ENCODE measurements at regions not wholly inside any gene's neighbourhood (a gene's known extent, or its start where the extent isn't known, plus 50 kb on each side); places are given as distances from the start of the nearest gene placed in this dataset.
"Not testable (repeated sequence)": the region's sequence is repeated elsewhere in the genome, so short reads cannot be mapped to it uniquely, and the experiment has no call there.

DNA sequence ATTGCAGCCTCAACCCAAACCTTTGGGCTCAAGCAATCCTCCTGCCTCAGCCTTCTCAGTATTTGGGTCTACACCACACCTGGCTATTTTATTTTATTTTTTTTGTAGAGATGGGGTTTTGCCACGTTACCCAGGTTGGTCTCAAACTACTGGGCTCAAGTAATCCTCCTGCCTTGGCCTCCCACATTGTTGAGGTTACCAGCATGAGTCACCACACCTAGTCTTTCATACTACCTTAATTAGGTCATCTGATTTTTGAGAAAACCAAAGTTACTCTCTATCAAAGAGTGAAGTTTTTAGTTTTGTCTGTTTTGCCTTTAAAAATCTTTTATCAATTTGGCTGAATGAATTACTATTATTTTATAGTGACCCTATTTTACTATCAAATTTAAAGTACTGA is 335.6 kb upstream of the LRRC4C start:
- Histone ChIP-seq H3K9me3 (ENCODE audit: insufficient read depth, low read length) (no peaks in the 10 kb centered on the region), H3K4me3 (ENCODE audit: low read length) (no peak overlapping the region), H3K27ac (ENCODE audit: low read length) (no peak overlapping the region), H3K27me3 (ENCODE audit: low read depth, low read length) (no peaks in the 10 kb centered on the region), H4K20me1 (ENCODE audit: insufficient read depth, low read length) (no peaks in the 10 kb centered on the region), H3K9ac (ENCODE audit: low read length) (no peak overlapping the region), H3K79me2 (ENCODE audit: low read length) (no peaks in the 10 kb centered on the region), H2AFZ (ENCODE audit: low read depth, low read length) (no peak overlapping the region), H3K4me2 (ENCODE audit: low read length) (no peak overlapping the region), H3K4me1 (ENCODE audit: low read length) (peaks cover 6% of the 10 kb centered on the region), H3K36me3 (replicated peaks; ENCODE audit: low read depth, low read length) (no peaks in the 10 kb centered on the region)
- TF ChIP-seq EZH2phosphoT487 (IDR thresholded peaks at IDR 0.05; ENCODE audit: low read depth) (no peak), CTCF (IDR thresholded peaks at IDR 0.05; ENCODE audit: low read depth, low read length) (no peak)

- no peak for TF ChIP-seq EZH2phosphoT487 (IDR thresholded peaks at IDR 0.05; ENCODE audit: low read depth)
- TF ChIP-seq CTCF (IDR thresholded peaks at IDR 0.05; ENCODE audit: low read depth, low read length), result no peak
- no peak overlapping the region for H3K4me3 ChIP-seq (ENCODE audit: low read length)
- no peak overlapping the region for H3K4me2 ChIP-seq (ENCODE audit: low read length)
- H3K27ac ChIP-seq (ENCODE audit: low read length), result no peak overlapping the region
- no peak overlapping the region for H2AFZ ChIP-seq (ENCODE audit: low read depth, low read length)
- no peaks in the 10 kb centered on the region for H3K4me1 ChIP-seq (ENCODE audit: low read length)
- H3K36me3 ChIP-seq (replicated peaks; ENCODE audit: low read depth, low read length), result no peaks in the 10 kb centered on the region
- H4K20me1 ChIP-seq (ENCODE audit: insufficient read depth, low read length), result no peaks in the 10 kb centered on the region
- H3K27me3 ChIP-seq (ENCODE audit: low read depth, low read length), result no peaks in the 10 kb centered on the region
- H3K9me3 ChIP-seq (ENCODE audit: insufficient read depth, low read length), result no peaks in the 10 kb centered on the region
- H3K79me2 ChIP-seq (ENCODE audit: low read length), result no peaks in the 10 kb centered on the region
- no peak overlapping the region for H3K9ac ChIP-seq (ENCODE audit: low read length)
Measured at GRCh38 chr11:41799754-41800153, 340.3 kb upstream of the LRRC4C start.

DNA sequence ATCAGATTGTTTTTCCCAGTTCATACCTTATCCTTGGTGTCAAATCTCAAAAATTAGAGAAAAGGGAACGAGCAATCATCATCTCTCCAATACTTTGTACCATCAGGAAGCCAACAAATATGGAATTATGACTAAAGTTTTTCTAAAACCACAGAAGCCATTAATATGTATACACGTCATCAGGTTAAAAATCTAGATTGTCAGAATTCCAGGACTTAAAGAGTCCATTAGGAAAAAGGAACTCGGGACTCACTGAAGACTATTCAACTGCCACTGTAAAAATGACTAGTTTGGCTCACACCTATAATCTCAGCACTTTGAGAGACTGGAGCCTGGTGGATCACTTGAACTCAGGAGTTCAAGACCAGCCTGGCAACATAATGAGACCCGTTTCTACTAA is 344.4 kb upstream of the LRRC4C start:
- Histone ChIP-seq H2AFZ (ENCODE audit: low read depth, low read length) (no peak overlapping the region), H3K27ac (ENCODE audit: low read length) (no peak overlapping the region), H3K4me1 (ENCODE audit: low read length) (peaks cover 8% of the 10 kb centered on the region), H3K9me3 (ENCODE audit: insufficient read depth, low read length) (no peaks in the 10 kb centered on the region), H3K27me3 (ENCODE audit: low read depth, low read length) (no peaks in the 10 kb centered on the region), H3K4me3 (ENCODE audit: low read length) (no peak overlapping the region), H4K20me1 (ENCODE audit: insufficient read depth, low read length) (no peaks in the 10 kb centered on the region), H3K79me2 (ENCODE audit: low read length) (no peaks in the 10 kb centered on the region), H3K9ac (ENCODE audit: low read length) (no peak overlapping the region), H3K36me3 (replicated peaks; ENCODE audit: low read depth, low read length) (no peaks in the 10 kb centered on the region), H3K4me2 (ENCODE audit: low read length) (no peak overlapping the region)
- TF ChIP-seq EZH2phosphoT487 (IDR thresholded peaks at IDR 0.05; ENCODE audit: low read depth) (no peak), CTCF (IDR thresholded peaks at IDR 0.05; ENCODE audit: low read depth, low read length) (no peak)

DNA sequence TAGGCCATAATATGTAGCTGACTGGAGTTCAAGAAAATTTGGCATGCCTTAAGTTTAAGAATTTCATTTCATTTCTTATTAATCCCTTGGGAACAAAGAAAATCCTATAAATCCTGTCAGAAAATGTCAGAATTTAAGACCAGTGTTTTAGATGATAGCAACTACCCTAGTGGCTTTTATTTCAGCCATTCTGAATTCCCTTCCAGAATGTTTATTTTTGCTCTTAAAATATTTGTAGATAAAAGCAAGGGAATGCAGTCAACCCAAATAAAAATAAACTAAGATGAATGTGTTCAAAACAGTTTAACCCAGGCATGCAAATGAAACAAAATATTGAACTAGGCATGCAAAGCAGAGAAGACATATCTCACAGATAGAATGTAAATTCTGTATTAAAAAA is 356.9 kb upstream of the LRRC4C start:
- H3K9me3 ChIP-seq (ENCODE audit: insufficient read depth, low read length), result peaks cover 6% of the 10 kb centered on the region; the same call in 1 of the 2 replicates
- H3K79me2 ChIP-seq (ENCODE audit: low read length), result no peaks in the 10 kb centered on the region
- peaks cover 4% of the 10 kb centered on the region for H3K36me3 ChIP-seq (replicated peaks; ENCODE audit: low read depth, low read length)
- H4K20me1 ChIP-seq (ENCODE audit: insufficient read depth, low read length), result no peaks in the 10 kb centered on the region
- no peak overlapping the region for H3K9ac ChIP-seq (ENCODE audit: low read length)
- no peaks in the 10 kb centered on the region for H3K27me3 ChIP-seq (ENCODE audit: low read depth, low read length)
- no peak overlapping the region for H2AFZ ChIP-seq (ENCODE audit: low read depth, low read length)
- H3K4me2 ChIP-seq (ENCODE audit: low read length), result no peak overlapping the region
- no peaks in the 10 kb centered on the region for H3K4me1 ChIP-seq (ENCODE audit: low read length)
- no peak for TF ChIP-seq EZH2phosphoT487 (IDR thresholded peaks at IDR 0.05; ENCODE audit: low read depth)
- TF ChIP-seq CTCF (IDR thresholded peaks at IDR 0.05; ENCODE audit: low read depth, low read length), result no peak
- H3K27ac ChIP-seq (ENCODE audit: low read length), result no peak overlapping the region
- no peak overlapping the region for H3K4me3 ChIP-seq (ENCODE audit: low read length)

DNA sequence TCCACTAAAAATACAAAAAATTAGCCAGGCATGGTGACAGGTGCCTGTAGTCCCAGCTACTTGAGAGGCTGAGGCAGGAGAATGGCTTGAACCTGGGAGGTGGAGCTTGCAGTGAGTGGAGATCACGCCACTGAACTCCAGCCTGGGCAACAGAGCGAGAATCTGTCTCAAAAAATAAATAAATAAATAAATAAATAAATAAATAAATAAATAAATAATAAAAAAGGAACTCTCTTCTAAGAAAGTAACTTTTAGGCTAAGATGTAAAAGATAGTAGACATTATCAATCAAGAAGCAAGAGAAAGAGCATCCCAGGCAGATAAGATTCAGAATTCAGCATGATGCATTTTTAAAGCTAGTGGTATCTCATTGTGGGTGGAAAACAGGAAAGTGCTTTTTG is 364.8 kb upstream of the LRRC4C start:
- not testable (repeated sequence) for H3K36me3 ChIP-seq (replicated peaks; ENCODE audit: low read depth, low read length)

More for the DNA sequence above, 364.8 kb upstream of the LRRC4C start:
- H3K4me1 ChIP-seq (ENCODE audit: low read length); H4K20me1 ChIP-seq (ENCODE audit: insufficient read depth, low read length); H3K79me2 ChIP-seq (ENCODE audit: low read length); H2AFZ ChIP-seq (ENCODE audit: low read depth, low read length); H3K4me3 ChIP-seq (ENCODE audit: low read length); H3K9me3 ChIP-seq (ENCODE audit: insufficient read depth, low read length); H3K4me2 ChIP-seq (ENCODE audit: low read length); H3K9ac ChIP-seq (ENCODE audit: low read length); H3K27ac ChIP-seq (ENCODE audit: low read length); H3K27me3 ChIP-seq (ENCODE audit: low read depth, low read length): not testable (repeated sequence)

Measured in OCI-LY3 (cell line).